Esophagus (tissue), 2 donors: ENCODE measurements at regions not wholly inside any gene's neighbourhood (a gene's known extent, or its start where the extent isn't known, plus 50 kb on each side); places are given as distances from the start of the nearest gene placed in this dataset.
"Not testable (repeated sequence)": the region's sequence is repeated elsewhere in the genome, so short reads cannot be mapped to it uniquely, and the experiment has no call there.

Source experiments
- H3K27ac ChIP-seq, 2 donors: one replicate each; pipeline ENCODE4 v1.5.1; 2013; ENCODE audit warnings: low read depth in 2 of 2, mild to moderate bottlenecking in 2 of 2, inconsistent platforms in 1 of 2, low read length in 1 of 2, moderate library complexity in 1 of 2
- H3K27me3 ChIP-seq, 2 donors: one replicate each; pipeline ENCODE4 v1.6.1; 2013; ENCODE audit warnings: low read length in 2 of 2, control low read depth in 1 of 2, mild to moderate bottlenecking in 1 of 2; ENCODE audit not compliant: insufficient read depth in 2 of 2, control insufficient read depth in 1 of 2
- H3K36me3 ChIP-seq, 2 donors: one replicate each; pipeline ENCODE4 v1.6.1; 2013; ENCODE audit warnings: low read length in 1 of 2; ENCODE audit not compliant: control insufficient read depth in 2 of 2, insufficient read depth in 2 of 2
- H3K4me1 ChIP-seq, 2 donors: one replicate each; pipeline ENCODE4 v1.6.1; 2013; ENCODE audit warnings: low read length in 1 of 2; ENCODE audit not compliant: control insufficient read depth in 2 of 2, insufficient read depth in 2 of 2
- H3K4me3 ChIP-seq, 2 donors: one replicate each; pipeline ENCODE4 v1.5.1; 2013; ENCODE audit warnings: low read length in 2 of 2, mild to moderate bottlenecking in 2 of 2, low read depth in 1 of 2, moderate library complexity in 1 of 2
- H3K9me3 ChIP-seq, 2 donors: one replicate each; pipeline ENCODE4 v1.6.1; 2013; ENCODE audit warnings: mild to moderate bottlenecking in 2 of 2, low read depth in 1 of 2, low read length in 1 of 2, moderate library complexity in 1 of 2; ENCODE audit not compliant: control insufficient read depth in 2 of 2, insufficient read depth in 1 of 2
- WGBS, 2 donors: extraction: QIAGEN DNeasy Blood & Tissue Kit; methylation state at CpG; one replicate each; pipeline ENCODE4 v1.1.7; 2013; 5-methylcytosine and 5-hydroxymethylcytosine counted together
- donor health status: healthy with polysubstance abuse.
- donor health status: Bipolar disorder and iron deficiency.

DNA sequence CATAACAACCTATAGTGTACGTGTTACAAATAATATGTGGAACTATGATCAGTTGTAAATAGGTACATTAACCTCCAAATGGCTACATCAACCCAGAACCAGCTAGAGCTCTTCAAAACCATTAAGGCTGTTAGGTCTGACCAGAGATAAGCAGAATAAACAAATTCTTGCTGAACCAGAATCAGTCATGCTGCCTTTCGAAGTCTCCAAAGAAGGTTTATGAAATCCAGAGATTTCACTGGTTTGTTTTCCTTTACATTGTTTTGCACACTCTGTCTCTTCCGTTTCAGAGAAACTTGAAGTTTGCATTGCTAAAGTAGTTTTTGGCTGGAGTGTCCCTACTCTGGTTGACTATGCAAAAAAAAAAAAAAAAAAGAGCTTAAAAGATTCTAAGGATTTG is 177.3 kb upstream of the SLIT2 start:
- H3K27me3 ChIP-seq, result no peaks in the 10 kb centered on the region
- no peak overlapping the region for H3K27ac ChIP-seq
- no peaks in the 10 kb centered on the region for H3K4me1 ChIP-seq
- H3K9me3 ChIP-seq, result no peaks in the 10 kb centered on the region
- WGBS, 2 donors, result 48 to 57% methylated on average over 3 of the region's 3 CpGs
- no peaks in the 10 kb centered on the region for H3K36me3 ChIP-seq
- H3K4me3 ChIP-seq, result no peak overlapping the region

GRCh38 chr4:20065952-20066351 is 185.8 kb upstream of the SLIT2 start:
- H3K9me3 ChIP-seq, result no peaks in the 10 kb centered on the region
- no peak overlapping the region for H3K27ac ChIP-seq
- H3K36me3 ChIP-seq, result no peaks in the 10 kb centered on the region
- 55 to 80% methylated on average over 1 of the region's 1 CpG for WGBS, 2 donors
- no peak overlapping the region for H3K4me3 ChIP-seq
- no peaks in the 10 kb centered on the region for H3K4me1 ChIP-seq
- no peaks in the 10 kb centered on the region for H3K27me3 ChIP-seq

- not testable (repeated sequence) for H3K4me3 ChIP-seq, H3K4me1 ChIP-seq, H3K36me3 ChIP-seq, H3K27me3 ChIP-seq, H3K9me3 ChIP-seq, H3K27ac ChIP-seq
- WGBS, 2 donors, result 90 to 91% methylated on average over 5 of the region's 5 CpGs
These were observed 188.8 kb upstream of the SLIT2 start for GRCh38 chr4:20062857-20063256.

- no peak overlapping the region for H3K27ac ChIP-seq
These were observed 189.7 kb upstream of the SLIT2 start for GRCh38 chr4:20062054-20062453.

GRCh38 chr4:20050768-20051167 is 200.9 kb upstream of the SLIT2 start:
- no peak overlapping the region for H3K27ac ChIP-seq
- no peak overlapping the region for H3K4me3 ChIP-seq
- no peaks in the 10 kb centered on the region for H3K36me3 ChIP-seq
- 93 to 95% methylated on average over 6 of the region's 6 CpGs for WGBS, 2 donors
- H3K4me1 ChIP-seq, result no peaks in the 10 kb centered on the region
- no peaks in the 10 kb centered on the region for H3K9me3 ChIP-seq
- no peaks in the 10 kb centered on the region for H3K27me3 ChIP-seq

More at GRCh38 chr4:20062054-20062453, 189.7 kb upstream of the SLIT2 start:
- Histone ChIP-seq H3K4me1 (no peaks in the 10 kb centered on the region), H3K36me3 (no peaks in the 10 kb centered on the region), H3K9me3 (no peaks in the 10 kb centered on the region), H3K27me3 (no peaks in the 10 kb centered on the region), H3K4me3 (no peak overlapping the region)
- WGBS, 2 donors, result 61 to 65% methylated on average over 7 of the region's 7 CpGs

- no peaks in the 10 kb centered on the region for H3K4me1 ChIP-seq
- H3K36me3 ChIP-seq, result no peaks in the 10 kb centered on the region
- H3K9me3 ChIP-seq, result no peaks in the 10 kb centered on the region
- H3K27me3 ChIP-seq, result no peaks in the 10 kb centered on the region
- 79 to 85% methylated on average over 3 of the region's 3 CpGs for WGBS, 2 donors
- no peak overlapping the region for H3K27ac ChIP-seq
- no peak overlapping the region for H3K4me3 ChIP-seq
These were observed 201.8 kb upstream of the SLIT2 start for GRCh38 chr4:20049889-20050288.

DNA sequence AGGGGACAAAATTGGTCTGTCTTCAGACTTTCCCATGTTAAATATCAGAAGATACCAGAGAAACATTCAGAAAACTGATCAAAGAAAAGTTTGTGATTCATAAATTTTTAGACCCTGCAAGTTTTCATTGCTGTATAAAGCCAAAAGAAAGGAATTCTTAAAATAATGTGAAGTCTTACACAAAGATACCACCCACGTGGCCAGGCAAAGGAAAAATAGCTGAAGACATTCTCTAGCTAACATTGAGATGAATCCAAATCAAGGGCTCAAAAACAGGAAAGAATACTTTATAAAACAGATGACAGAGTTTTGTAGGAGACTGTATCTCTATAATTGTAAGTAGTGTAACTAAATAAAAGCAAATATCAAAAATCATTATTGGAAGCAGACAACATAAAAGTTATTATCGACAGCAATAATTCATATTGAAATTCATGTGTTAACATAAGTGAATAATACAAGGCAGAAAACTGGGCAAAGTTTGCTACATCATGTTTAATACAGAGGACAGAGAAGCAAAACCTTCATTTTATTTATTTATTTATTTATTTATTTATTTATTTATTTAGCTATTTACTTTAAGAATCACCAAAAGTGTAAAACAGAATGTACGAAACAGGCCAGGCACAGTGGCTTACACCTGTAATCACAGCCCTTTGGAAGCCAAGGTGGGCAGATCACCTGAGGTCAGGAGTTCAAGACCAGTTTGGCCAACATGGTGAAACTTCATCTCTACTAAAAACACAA is 204.6 kb upstream of the SLIT2 start:
- Histone ChIP-seq H3K27ac (no peak overlapping the region), H3K27me3 (no peaks in the 10 kb centered on the region), H3K9me3 (no peaks in the 10 kb centered on the region), H3K4me3 (no peak overlapping the region), H3K36me3 (no peaks in the 10 kb centered on the region), H3K4me1 (no peaks in the 10 kb centered on the region)
- WGBS, 2 donors, result 78 to 82% methylated on average over 3 of the region's 3 CpGs

DNA sequence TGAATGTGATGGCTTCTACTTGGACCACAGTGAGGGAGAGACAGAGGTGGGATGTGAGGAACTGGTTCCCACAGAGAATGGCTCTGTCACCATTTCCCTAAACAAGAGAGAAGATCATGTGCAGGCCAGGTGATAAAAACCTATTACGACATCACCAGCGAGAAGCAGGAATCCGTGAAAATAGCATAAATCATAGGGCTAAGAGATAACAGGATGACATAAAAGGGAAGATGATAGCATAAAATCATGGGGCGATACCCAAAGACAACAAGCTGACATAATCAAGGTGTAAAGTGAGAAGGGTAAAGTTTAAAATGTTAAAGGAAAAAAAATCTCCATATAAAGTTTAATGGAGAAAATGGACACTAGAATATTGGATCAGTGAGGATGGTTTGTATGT is 205.5 kb upstream of the SLIT2 start:
- Histone ChIP-seq H3K9me3 (no peaks in the 10 kb centered on the region), H3K4me3 (no peak overlapping the region), H3K36me3 (no peaks in the 10 kb centered on the region), H3K4me1 (no peaks in the 10 kb centered on the region), H3K27me3 (no peaks in the 10 kb centered on the region), H3K27ac (no peak overlapping the region)
- 83 to 87% methylated on average over 4 of the region's 4 CpGs for WGBS, 2 donors

GRCh38 chr4:20044966-20045365 is 206.7 kb upstream of the SLIT2 start:
- Histone ChIP-seq H3K27me3 (no peaks in the 10 kb centered on the region), H3K4me3 (no peak overlapping the region), H3K36me3 (no peaks in the 10 kb centered on the region), H3K27ac (no peak overlapping the region), H3K4me1 (no peaks in the 10 kb centered on the region), H3K9me3 (no peaks in the 10 kb centered on the region)
- WGBS, 2 donors, result 66 to 80% methylated on average over 3 of the region's 3 CpGs

GRCh38 chr4:20044502-20044911 is 207.2 kb upstream of the SLIT2 start:
- Histone ChIP-seq H3K27ac (no peak overlapping the region), H3K4me1 (no peaks in the 10 kb centered on the region), H3K27me3 (no peaks in the 10 kb centered on the region), H3K9me3 (no peaks in the 10 kb centered on the region), H3K4me3 (no peak overlapping the region), H3K36me3 (no peaks in the 10 kb centered on the region)
- 17 to 34% methylated on average over 2 of the region's 2 CpGs for WGBS, 2 donors
